CD14-positive monocyte (primary cell): ENCODE measurements at regions not wholly inside any gene's neighbourhood (a gene's known extent, or its start where the extent isn't known, plus 50 kb on each side); places are given as distances from the start of the nearest gene placed in this dataset.

Source experiments
- DNase-seq, 3 donors: peaks; one replicate each; pipeline ENCODE4 v3.0.0-alpha.2; 2011 to 2022
- H2AFZ ChIP-seq: 2 replicates; pipeline ENCODE4 v1.6.0; 2012; ENCODE audit warnings: mild to moderate bottlenecking, low read depth, low read length, inconsistent platforms; ENCODE audit not compliant: insufficient read depth, poor library complexity, severe bottlenecking
- H3K27ac ChIP-seq, 2 donors: 1 replicate in 1 of 2; 2 replicates in 1 of 2; pipeline ENCODE4 v1.5.1; 2012 to 2013; ENCODE audit warnings: low read length in 2 of 2, control low read depth in 1 of 2, inconsistent platforms in 1 of 2, low read depth in 1 of 2, mild to moderate bottlenecking in 1 of 2
- H3K27me3 ChIP-seq, 2 donors: one replicate each; pipeline versions ENCODE4 v1.6.0 to v1.6.1; 2011 to 2013; ENCODE audit warnings: low read length in 2 of 2; ENCODE audit not compliant: control insufficient read depth in 2 of 2, insufficient read depth in 2 of 2
- H3K36me3 ChIP-seq, 2 donors: replicated peaks in 1 of 2; 1 replicate in 1 of 2; 2 replicates in 1 of 2; pipeline versions ENCODE4 v1.5.1 to v1.6.1; 2012 to 2013; ENCODE audit warnings: low read length in 2 of 2, control low read depth in 1 of 2, inconsistent platforms in 1 of 2, mild to moderate bottlenecking in 1 of 2; ENCODE audit not compliant: insufficient read depth in 2 of 2, control insufficient read depth in 1 of 2
- H3K4me1 ChIP-seq, 2 donors: 1 replicate in 1 of 2; 2 replicates in 1 of 2; pipeline versions ENCODE4 v1.5.1 to v1.6.1; 2012 to 2013; ENCODE audit warnings: low read length in 2 of 2, control low read depth in 1 of 2, inconsistent platforms in 1 of 2, mild to moderate bottlenecking in 1 of 2, moderate library complexity in 1 of 2; ENCODE audit not compliant: insufficient read depth in 2 of 2, control insufficient read depth in 1 of 2
- H3K4me2 ChIP-seq: replicated peaks from 2 replicates; pipeline ENCODE3; 2012; ENCODE audit warnings: low read length, moderate library complexity, mild to moderate bottlenecking; ENCODE audit not compliant: poor library complexity, severe bottlenecking; ENCODE audit errors: extremely low read depth
- H3K4me3 ChIP-seq, 3 experiments: fragments of 200-600 bp in 1 of 3; sonication (generic) in 1 of 3; replicated peaks in 1 of 3; 1 replicate in 2 of 3; 2 replicates in 1 of 3; pipeline ENCODE4 v1.5.1; 2011 to 2013; ENCODE audit warnings: low read length in 3 of 3, mild to moderate bottlenecking in 3 of 3, control low read depth in 2 of 3, low read depth in 2 of 3, inconsistent platforms in 1 of 3, moderate library complexity in 1 of 3
- H3K79me2 ChIP-seq: 2 replicates; pipeline ENCODE4 v1.6.0; 2012; ENCODE audit warnings: mild to moderate bottlenecking, control low read depth, inconsistent platforms, low read length, moderate library complexity; ENCODE audit not compliant: insufficient read depth
- H3K9ac ChIP-seq: 2 replicates; pipeline ENCODE4 v1.6.0; 2017; ENCODE audit warnings: low read length, mild to moderate bottlenecking; ENCODE audit not compliant: insufficient read depth, poor library complexity, severe bottlenecking
- H3K9me3 ChIP-seq, 2 donors: replicated peaks in 1 of 2; 1 replicate in 1 of 2; 2 replicates in 1 of 2; pipeline versions ENCODE4 v1.5.1 to v1.6.1; 2012 to 2013; ENCODE audit warnings: low read length in 2 of 2, control low read depth in 1 of 2; ENCODE audit not compliant: control insufficient read depth in 1 of 2, insufficient read depth in 1 of 2
- H4K20me1 ChIP-seq: 2 replicates; pipeline ENCODE4 v1.6.0; 2012; ENCODE audit warnings: mild to moderate bottlenecking, low read length, control low read depth, moderate library complexity; ENCODE audit not compliant: insufficient read depth
- H3K27ac Mint-ChIP-seq, 7 donors: one replicate each; pipeline ENCODE4 v1.8.0; 2020; ENCODE audit warnings: mild to moderate bottlenecking in 7 of 7, mixed read lengths in 7 of 7, moderate library complexity in 6 of 7, inconsistent platforms in 2 of 7
- H3K27me3 Mint-ChIP-seq, 3 donors: one replicate each; pipeline ENCODE4 v1.8.0; 2021 to 2022; ENCODE audit warnings: low read depth in 3 of 3, mild to moderate bottlenecking in 3 of 3, mixed read lengths in 3 of 3, moderate library complexity in 3 of 3, inconsistent platforms in 1 of 3
- H3K36me3 Mint-ChIP-seq, 2 donors: one replicate each; pipeline ENCODE4 v1.8.0; 2020; ENCODE audit warnings: mixed read lengths in 2 of 2, inconsistent platforms in 1 of 2, mild to moderate bottlenecking in 1 of 2
- H3K4me1 Mint-ChIP-seq: one replicate; pipeline ENCODE4 v1.8.0; 2020; ENCODE audit warnings: mild to moderate bottlenecking, mixed read lengths
- H3K4me3 Mint-ChIP-seq, 2 donors: one replicate each; pipeline ENCODE4 v1.8.0; 2020; ENCODE audit warnings: mild to moderate bottlenecking in 2 of 2, mixed read lengths in 2 of 2, moderate library complexity in 1 of 2
- H3K9me3 Mint-ChIP-seq, 7 donors: one replicate each; pipeline ENCODE4 v1.8.0; 2020 to 2022; ENCODE audit warnings: mixed read lengths in 7 of 7, mild to moderate bottlenecking in 6 of 7, moderate library complexity in 6 of 7, inconsistent platforms in 2 of 7
- WGBS: methylation state at CpG from one replicate; pipeline ENCODE4 v1.1.5; 2013; ENCODE audit warnings: missing lambda C conversion rate; ENCODE audit not compliant: insufficient coverage; 5-methylcytosine and 5-hydroxymethylcytosine counted together
- intact Hi-C, 2 donors: fragments of 100-400 bp; cut with micrococcal nuclease; formaldehyde crosslinking; loops; one replicate each; pipeline versions ENCODE4 v1.15.0 to v1.15.1; 2023
- TF ChIP-seq, protein P1 (sequence below): fragments of 200-600 bp; IDR thresholded peaks from one replicate; pipeline ENCODE4 v1.8.0; 2022; ENCODE audit warnings: antibody characterized with exemption, mild to moderate bottlenecking

DNA sequence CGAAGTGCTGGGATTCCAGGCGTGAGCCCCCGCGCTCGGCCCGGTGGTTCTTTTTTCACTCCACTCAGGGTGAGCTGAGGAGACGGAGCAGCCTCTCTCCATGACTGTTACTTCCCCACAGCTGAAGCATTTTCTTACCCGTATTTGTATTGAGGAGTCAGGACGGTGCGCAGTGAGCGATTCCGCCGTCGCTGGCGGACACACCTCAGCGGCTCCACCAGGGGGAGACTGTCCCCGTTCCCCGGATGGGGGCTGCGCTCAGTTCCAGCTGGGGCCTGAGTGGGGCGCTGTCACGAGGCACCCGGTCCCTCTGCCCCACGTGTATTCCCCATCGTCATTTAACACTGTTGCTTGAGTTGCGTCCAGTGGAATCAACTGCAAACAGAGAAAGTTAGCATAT is 844.0 kb upstream of the FRG1 start:
- 94% methylated on average over 23 of the region's 25 CpGs for WGBS
- TF ChIP-seq, protein P1, sequence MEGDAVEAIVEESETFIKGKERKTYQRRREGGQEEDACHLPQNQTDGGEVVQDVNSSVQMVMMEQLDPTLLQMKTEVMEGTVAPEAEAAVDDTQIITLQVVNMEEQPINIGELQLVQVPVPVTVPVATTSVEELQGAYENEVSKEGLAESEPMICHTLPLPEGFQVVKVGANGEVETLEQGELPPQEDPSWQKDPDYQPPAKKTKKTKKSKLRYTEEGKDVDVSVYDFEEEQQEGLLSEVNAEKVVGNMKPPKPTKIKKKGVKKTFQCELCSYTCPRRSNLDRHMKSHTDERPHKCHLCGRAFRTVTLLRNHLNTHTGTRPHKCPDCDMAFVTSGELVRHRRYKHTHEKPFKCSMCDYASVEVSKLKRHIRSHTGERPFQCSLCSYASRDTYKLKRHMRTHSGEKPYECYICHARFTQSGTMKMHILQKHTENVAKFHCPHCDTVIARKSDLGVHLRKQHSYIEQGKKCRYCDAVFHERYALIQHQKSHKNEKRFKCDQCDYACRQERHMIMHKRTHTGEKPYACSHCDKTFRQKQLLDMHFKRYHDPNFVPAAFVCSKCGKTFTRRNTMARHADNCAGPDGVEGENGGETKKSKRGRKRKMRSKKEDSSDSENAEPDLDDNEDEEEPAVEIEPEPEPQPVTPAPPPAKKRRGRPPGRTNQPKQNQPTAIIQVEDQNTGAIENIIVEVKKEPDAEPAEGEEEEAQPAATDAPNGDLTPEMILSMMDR: no peak
- Histone ChIP-seq H2AFZ (no peak overlapping the region), H3K9me3 (peaks cover 5 to 9% of the 10 kb centered on the region in 2 donors), H3K4me2 (no peak overlapping the region), H4K20me1 (no peaks in the 10 kb centered on the region), H3K27ac (no peak overlapping the region), H3K4me3 (no peak overlapping the region), H3K36me3 (no peaks in the 10 kb centered on the region), H3K4me1 (no peaks in the 10 kb centered on the region), H3K9ac (no peak overlapping the region), H3K27me3 (no peaks in the 10 kb centered on the region), H3K79me2 (no peaks in the 10 kb centered on the region)
- Mint-ChIP-seq H3K9me3 (peaks cover 0 to 17% (median 6%) of the 10 kb centered on the region in 7 donors), H3K36me3 (no peaks in the 10 kb centered on the region), H3K4me3 (no peak overlapping the region), H3K27ac (no peak overlapping the region), H3K4me1 (no peaks in the 10 kb centered on the region), H3K27me3 (peaks cover 0 to 2% (median 0%) of the 10 kb centered on the region in 3 donors)
- intact Hi-C loops: no loop called here
- no peak for DNase-seq

DNA sequence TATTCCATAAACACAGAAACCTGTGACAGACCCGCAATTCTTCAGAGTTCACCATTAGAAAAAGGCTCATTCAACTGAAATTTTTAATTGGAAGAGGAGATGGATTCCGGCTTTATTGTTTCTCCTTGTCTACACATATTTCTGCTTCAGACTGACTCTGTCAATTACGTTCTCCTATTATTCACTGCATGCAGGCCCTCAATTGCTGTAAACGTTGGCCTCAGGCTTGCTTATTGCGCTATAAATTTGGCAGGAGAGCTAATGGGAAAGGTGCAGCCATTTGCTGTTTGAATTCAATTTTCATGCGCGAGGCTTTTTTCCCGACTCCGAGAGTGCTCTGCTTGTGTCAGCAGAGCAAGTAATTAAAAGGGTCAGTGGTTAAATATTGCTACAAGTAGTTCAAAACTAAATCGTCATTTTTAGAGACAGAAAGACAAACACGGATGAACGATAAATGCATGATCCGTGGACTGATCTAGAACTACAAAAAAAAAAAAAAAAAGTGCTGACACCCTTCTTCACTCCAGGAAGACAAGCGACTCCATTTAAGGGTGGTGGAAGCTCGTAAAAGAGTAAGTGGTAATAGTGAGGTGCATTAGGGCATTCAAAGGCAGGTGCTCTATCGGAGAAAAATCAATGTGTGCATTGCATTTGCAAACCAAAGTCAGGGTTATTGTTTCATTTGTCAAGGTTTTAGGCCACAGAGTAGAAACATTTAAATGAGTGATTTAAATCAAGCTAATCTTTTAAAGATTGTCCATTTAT is 841.6 kb upstream of the FRG1 start:
- WGBS: 92% methylated on average over 6 of the region's 16 CpGs
- no peak overlapping the region for H3K4me3 Mint-ChIP-seq

More for the DNA sequence above, 841.6 kb upstream of the FRG1 start:
- no peak overlapping the region for H2AFZ ChIP-seq
- no peaks in the 10 kb centered on the region for H4K20me1 ChIP-seq
- no peaks in the 10 kb centered on the region for H3K36me3 ChIP-seq
- no peak overlapping the region for H3K9ac ChIP-seq
- intact Hi-C loops: no loop called here
- peaks cover 5 to 9% of the 10 kb centered on the region in 2 donors for H3K9me3 ChIP-seq
- H3K27ac ChIP-seq: no peak overlapping the region
- no peak overlapping the region for H3K4me3 ChIP-seq
- H3K4me1 ChIP-seq: no peaks in the 10 kb centered on the region
- Mint-ChIP-seq H3K4me1 (no peaks in the 10 kb centered on the region), H3K36me3 (no peaks in the 10 kb centered on the region), H3K9me3 (peaks cover 0 to 10% (median 5%) of the 10 kb centered on the region in 7 donors), H3K27ac (peak overlapping the region in 1 of 7 donors; percentile 14), H3K27me3 (peaks cover 0 to 2% (median 0%) of the 10 kb centered on the region in 3 donors)
- no peak overlapping the region for H3K4me2 ChIP-seq
- H3K27me3 ChIP-seq: no peaks in the 10 kb centered on the region
- H3K79me2 ChIP-seq: no peaks in the 10 kb centered on the region
- TF ChIP-seq, protein P1: no peak
- DNase-seq: no peak
